A673 (cell line): ENCODE measurements at regions not wholly inside any gene's neighbourhood (a gene's known extent, or its start where the extent isn't known, plus 50 kb on each side); places are given as distances from the start of the nearest gene placed in this dataset.

Experiments
- BruUV-seq: library from RNA; stranded (reverse); fragments of 400-500 nt; replicated peaks from 2 replicates; lab custom pipeline; 2021; lab: Mats Ljungman, UMichigan
- CTCF ChIA-PET: fragments of 300-600 bp; sonication (Branson Sonifier 250); formaldehyde crosslinking; loops from one replicate; lab custom pipeline; 2022; ENCODE audit warnings: antibody characterized with exemption; lab: Charles Lee
- POLR2A ChIA-PET: fragments of 300-600 bp; sonication (Branson Sonifier 250); formaldehyde crosslinking; loops from one replicate; lab custom pipeline; 2022; ENCODE audit warnings: antibody characterized with exemption; ENCODE audit not compliant: low non-redundant PET; lab: Charles Lee
- DNase-seq: peaks from one replicate; pipeline ENCODE4 v3.0.0-alpha.2; 2015; ENCODE audit warnings: low spot score
- H3K27ac ChIP-seq: fragments of 200-600 bp; sonication (generic); 2 replicates; pipeline ENCODE4 v1.5.1; 2016; ENCODE audit warnings: mixed run types, low read depth, mild to moderate bottlenecking, mixed read lengths, antibody characterized with exemption, low read length; ENCODE audit not compliant: poor library complexity, severe bottlenecking
- H3K27me3 ChIP-seq: fragments of 200-600 bp; sonication (generic); replicated peaks from 2 replicates; pipeline ENCODE4 v1.6.1; 2017; ENCODE audit warnings: mixed run types, low read depth, mild to moderate bottlenecking, mixed read lengths, antibody characterized with exemption, low read length; ENCODE audit not compliant: insufficient read depth, poor library complexity
- H3K36me3 ChIP-seq: fragments of 200-600 bp; sonication (generic); 2 replicates; pipeline ENCODE4 v1.6.1; 2016; ENCODE audit warnings: mixed run types, mild to moderate bottlenecking, mixed read lengths, antibody characterized with exemption, low read length; ENCODE audit not compliant: insufficient read depth, poor library complexity, severe bottlenecking
- H3K4me1 ChIP-seq: fragments of 200-600 bp; sonication (generic); 2 replicates; pipeline ENCODE4 v1.6.1; 2017; ENCODE audit warnings: mixed run types, mild to moderate bottlenecking, mixed read lengths, antibody characterized with exemption, low read length; ENCODE audit not compliant: insufficient read depth, poor library complexity, severe bottlenecking
- H3K4me3 ChIP-seq: fragments of 200-600 bp; sonication (generic); 2 replicates; pipeline ENCODE4 v1.5.1; 2016; ENCODE audit warnings: low read depth, mixed run types, mild to moderate bottlenecking, mixed read lengths, low read length; ENCODE audit not compliant: poor library complexity, severe bottlenecking
- H3K9me3 ChIP-seq: fragments of 200-600 bp; sonication (generic); 2 replicates; pipeline ENCODE4 v1.6.1; 2016; ENCODE audit warnings: mixed run types, low read depth, mild to moderate bottlenecking, mixed read lengths, antibody characterized with exemption, low read length; ENCODE audit not compliant: poor library complexity, severe bottlenecking
- EZH2 ChIP-seq: fragments of 200-600 bp; sonication (generic); IDR thresholded peaks from 2 replicates; pipeline ENCODE4 v1.6.1; 2017; ENCODE audit warnings: borderline replicate concordance, low read depth, mild to moderate bottlenecking, mixed read lengths, antibody characterized with exemption, low read length; ENCODE audit not compliant: poor library complexity, severe bottlenecking
- intact Hi-C: fragments of 100-400 bp; cut with micrococcal nuclease; formaldehyde crosslinking; loops from one replicate; pipeline ENCODE4 v1.10.0; 2022; ENCODE audit not compliant: unreplicated experiment
- TF ChIP-seq, protein P1 (sequence below): fragments of 300-800, 200-600 bp; sonication (generic); conservative IDR thresholded peaks from 2 replicates; pipeline ENCODE4 v1.5.1; 2017; ENCODE audit warnings: low read depth, mild to moderate bottlenecking, antibody characterized with exemption, low read length, moderate library complexity, mixed read lengths

DNA sequence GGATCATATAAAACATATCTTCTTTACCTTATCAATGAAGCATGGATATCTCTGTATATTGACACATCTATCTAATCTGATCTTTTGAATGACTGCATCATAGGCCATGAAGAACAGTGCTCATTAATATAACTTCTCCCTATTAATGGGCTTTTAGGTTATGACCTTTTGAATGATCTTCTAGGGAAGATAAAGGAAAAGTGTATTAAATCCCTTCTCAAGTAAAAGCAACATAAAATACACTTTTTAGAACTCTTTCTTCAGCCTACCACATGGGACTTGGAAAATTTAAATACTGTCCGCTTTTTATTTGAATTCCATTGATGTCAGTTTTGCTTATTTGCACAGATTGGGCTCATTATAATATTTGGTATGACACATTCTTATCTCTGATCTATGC, 425.4 kb downstream of the MED13L start:
- TF ChIP-seq, protein P1, sequence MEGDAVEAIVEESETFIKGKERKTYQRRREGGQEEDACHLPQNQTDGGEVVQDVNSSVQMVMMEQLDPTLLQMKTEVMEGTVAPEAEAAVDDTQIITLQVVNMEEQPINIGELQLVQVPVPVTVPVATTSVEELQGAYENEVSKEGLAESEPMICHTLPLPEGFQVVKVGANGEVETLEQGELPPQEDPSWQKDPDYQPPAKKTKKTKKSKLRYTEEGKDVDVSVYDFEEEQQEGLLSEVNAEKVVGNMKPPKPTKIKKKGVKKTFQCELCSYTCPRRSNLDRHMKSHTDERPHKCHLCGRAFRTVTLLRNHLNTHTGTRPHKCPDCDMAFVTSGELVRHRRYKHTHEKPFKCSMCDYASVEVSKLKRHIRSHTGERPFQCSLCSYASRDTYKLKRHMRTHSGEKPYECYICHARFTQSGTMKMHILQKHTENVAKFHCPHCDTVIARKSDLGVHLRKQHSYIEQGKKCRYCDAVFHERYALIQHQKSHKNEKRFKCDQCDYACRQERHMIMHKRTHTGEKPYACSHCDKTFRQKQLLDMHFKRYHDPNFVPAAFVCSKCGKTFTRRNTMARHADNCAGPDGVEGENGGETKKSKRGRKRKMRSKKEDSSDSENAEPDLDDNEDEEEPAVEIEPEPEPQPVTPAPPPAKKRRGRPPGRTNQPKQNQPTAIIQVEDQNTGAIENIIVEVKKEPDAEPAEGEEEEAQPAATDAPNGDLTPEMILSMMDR: no peak
- no peak for TF ChIP-seq EZH2
- no peaks in the 10 kb centered on the region for H3K9me3 ChIP-seq

DNA sequence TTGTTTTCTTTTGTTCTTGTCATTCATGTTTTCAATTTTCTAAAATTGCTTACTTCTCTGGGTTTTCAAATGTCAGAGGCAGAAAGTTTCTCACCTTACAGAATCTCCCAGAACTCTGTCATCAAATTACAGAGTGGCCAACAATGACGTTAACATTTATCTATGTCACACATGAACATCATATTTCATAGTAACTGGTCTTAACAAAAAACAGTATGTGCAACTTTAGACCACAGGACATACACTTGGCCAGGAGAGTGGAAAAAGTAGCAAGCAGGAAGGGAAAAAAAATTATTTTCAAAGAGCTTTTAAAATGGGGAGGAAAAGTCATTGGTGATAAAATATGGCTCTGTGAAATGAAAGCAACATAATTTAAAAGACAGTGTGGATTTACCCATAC, 426.5 kb downstream of the MED13L start:
- Histone ChIP-seq H3K27me3 (no peaks in the 10 kb centered on the region), H3K4me1 (no peaks in the 10 kb centered on the region), H3K27ac (no peak overlapping the region), H3K4me3 (no peak overlapping the region), H3K9me3 (no peaks in the 10 kb centered on the region), H3K36me3 (no peaks in the 10 kb centered on the region)
- TF ChIP-seq, protein P1: no peak
- no peak for TF ChIP-seq EZH2
- intact Hi-C loops: no loop called here
- ChIA-PET POLR2A (no interaction called here), CTCF (interaction anchor here (0.6 kb wide), 1 partner anchor 20 kb away, joined by 4 read pairs; no protein-coding TSS in a partner anchor)
- BruUV-seq: no TSS peak
- DNase-seq: no peak

More for the DNA sequence above, 425.4 kb downstream of the MED13L start:
- no TSS peak for BruUV-seq
- H3K4me1 ChIP-seq: no peaks in the 10 kb centered on the region
- ChIA-PET CTCF (no interaction called here), POLR2A (no interaction called here)
- H3K4me3 ChIP-seq: no peak overlapping the region
- H3K27ac ChIP-seq: no peak overlapping the region
- H3K36me3 ChIP-seq: no peaks in the 10 kb centered on the region
- H3K27me3 ChIP-seq: no peaks in the 10 kb centered on the region
- intact Hi-C loops: no loop called here
- DNase-seq: no peak

- H3K9me3 ChIP-seq: no peaks in the 10 kb centered on the region
- no peak for DNase-seq
- no peak for TF ChIP-seq EZH2
- TF ChIP-seq, protein P1: no peak
- H3K36me3 ChIP-seq: no peaks in the 10 kb centered on the region
- H3K27ac ChIP-seq: no peak overlapping the region
- H3K4me1 ChIP-seq: no peaks in the 10 kb centered on the region
- intact Hi-C loops: no loop called here
- H3K4me3 ChIP-seq: no peak overlapping the region
- ChIA-PET POLR2A (no interaction called here), CTCF (no interaction called here)
- no TSS peak for BruUV-seq
- H3K27me3 ChIP-seq: no peaks in the 10 kb centered on the region
Measured at GRCh38 chr12:115849262-115849943, 428.1 kb downstream of the MED13L start.
